GM21367 (cell line): ENCODE measurements at regions not wholly inside any gene's neighbourhood (a gene's known extent, or its start where the extent isn't known, plus 50 kb on each side); places are given as distances from the start of the nearest gene placed in this dataset.
"Not testable (repeated sequence)": the region's sequence is repeated elsewhere in the genome, so short reads cannot be mapped to it uniquely, and the experiment has no call there.

Source experiments
- ATAC-seq: cut with Tn5 transposase; IDR thresholded peaks from one replicate; pipeline ENCODE4 v1.9.1; 2021; ENCODE audit not compliant: unreplicated experiment

- no peak for ATAC-seq
These were observed 1064.0 kb upstream of the PCDH10 start for GRCh38 chr4:132085105-132085504.

- no peak for ATAC-seq
These were observed 1055.1 kb upstream of the PCDH10 start for GRCh38 chr4:132094017-132094416.

GRCh38 chr4:132097041-132097440 is 1052.1 kb upstream of the PCDH10 start:
- no peak for ATAC-seq

GRCh38 chr4:132101526-132101925 is 1047.6 kb upstream of the PCDH10 start:
- no peak for ATAC-seq

GRCh38 chr4:132108784-132109183 is 1040.3 kb upstream of the PCDH10 start:
- no peak for ATAC-seq

- no peak for ATAC-seq
These were observed 1034.2 kb upstream of the PCDH10 start for GRCh38 chr4:132114885-132115284.

GRCh38 chr4:132122741-132123140 is 1026.4 kb upstream of the PCDH10 start:
- ATAC-seq: not testable (repeated sequence)

- ATAC-seq: no peak
These were observed 1025.0 kb upstream of the PCDH10 start for GRCh38 chr4:132123870-132124623.

GRCh38 chr4:132124624-132124974 is 1024.5 kb upstream of the PCDH10 start:
- ATAC-seq: no peak

- no peak for ATAC-seq
These were observed 1024.0 kb upstream of the PCDH10 start for GRCh38 chr4:132125131-132125530.

GRCh38 chr4:132132433-132132832 is 1016.7 kb upstream of the PCDH10 start:
- no peak for ATAC-seq

GRCh38 chr4:132169660-132170059 is 979.4 kb upstream of the PCDH10 start:
- no peak for ATAC-seq

GRCh38 chr4:132180020-132180427 is 969.1 kb upstream of the PCDH10 start:
- ATAC-seq: no peak

- ATAC-seq: no peak
These were observed 953.9 kb upstream of the PCDH10 start for GRCh38 chr4:132195176-132195575.

- ATAC-seq: no peak
These were observed 945.5 kb upstream of the PCDH10 start for GRCh38 chr4:132203618-132204017.

GRCh38 chr4:132214519-132214918 is 934.6 kb upstream of the PCDH10 start:
- ATAC-seq: no peak

GRCh38 chr4:132218406-132218805 is 930.7 kb upstream of the PCDH10 start:
- ATAC-seq: no peak

- ATAC-seq: no peak
These were observed 921.8 kb upstream of the PCDH10 start for GRCh38 chr4:132227151-132227856.

- not testable (repeated sequence) for ATAC-seq
These were observed 921.3 kb upstream of the PCDH10 start for GRCh38 chr4:132227857-132228165.

- no peak for ATAC-seq
These were observed 920.4 kb upstream of the PCDH10 start for GRCh38 chr4:132228676-132229075.

- no peak for ATAC-seq
These were observed 919.1 kb upstream of the PCDH10 start for GRCh38 chr4:132230025-132230424.

GRCh38 chr4:132238697-132239096 is 910.4 kb upstream of the PCDH10 start:
- no peak for ATAC-seq

- ATAC-seq: no peak
These were observed 909.0 kb upstream of the PCDH10 start for GRCh38 chr4:132240081-132240480.
